ENCODE measurements at regions not wholly inside any gene's neighbourhood (a gene's known extent, or its start where the extent isn't known, plus 50 kb on each side); places are given as distances from the start of the nearest gene placed in this dataset.
"Not testable (repeated sequence)": the region's sequence is repeated elsewhere in the genome, so short reads cannot be mapped to it uniquely, and the experiment has no call there.

GRCh38 chr17:52938623-52939230 is 780.2 kb upstream of the CA10 start:
- DNase-seq (ENCODE audit: low read depth in 1 of 2, low spot score in 1 of 2) = no peak

- DNase-seq (ENCODE audit: low read depth in 1 of 2, low spot score in 1 of 2) = no peak
These were observed 772.1 kb upstream of the CA10 start for GRCh38 chr17:52930581-52930980.

DNA sequence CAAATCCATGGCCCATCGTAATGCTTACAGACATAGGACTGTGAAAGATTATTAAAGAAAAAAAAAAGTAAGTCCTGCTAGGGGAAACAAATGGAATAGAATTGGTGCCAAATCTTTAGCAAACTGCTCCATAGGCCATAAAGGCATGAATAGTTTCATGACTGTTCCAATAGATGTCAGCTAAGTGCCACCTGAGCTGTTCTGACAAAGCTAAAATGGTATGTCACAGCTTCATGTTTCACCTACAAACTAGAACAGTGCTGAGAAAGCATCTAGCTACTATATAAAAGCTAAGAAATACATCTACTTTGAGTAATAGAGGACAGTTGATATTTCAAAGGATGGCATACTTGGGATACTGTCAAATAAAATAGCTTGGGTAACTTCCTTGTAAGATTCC is 771.6 kb upstream of the CA10 start:
- no peak for DNase-seq (ENCODE audit: low read depth in 1 of 2, low spot score in 1 of 2)

DNA sequence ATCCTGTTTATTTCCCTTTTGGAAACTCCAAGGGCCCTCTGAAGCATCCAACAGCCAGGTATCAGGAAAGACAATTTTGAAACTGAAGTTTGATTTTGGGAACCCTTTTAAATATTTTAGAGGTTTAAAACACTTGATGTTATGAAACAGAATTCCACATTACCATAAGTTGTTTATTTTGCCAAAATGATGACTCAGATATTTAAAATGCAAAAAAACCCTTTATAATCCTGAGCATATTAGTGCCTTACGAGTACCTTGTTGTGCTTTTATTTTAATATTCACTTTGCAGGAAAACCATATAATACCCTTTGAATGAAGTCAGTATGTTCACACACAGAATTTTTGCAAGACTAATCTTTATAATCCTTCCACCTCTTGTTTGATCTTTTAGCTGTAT is 765.1 kb upstream of the CA10 start:
- no peak for DNase-seq (ENCODE audit: low read depth in 1 of 2, low spot score in 1 of 2)

DNA sequence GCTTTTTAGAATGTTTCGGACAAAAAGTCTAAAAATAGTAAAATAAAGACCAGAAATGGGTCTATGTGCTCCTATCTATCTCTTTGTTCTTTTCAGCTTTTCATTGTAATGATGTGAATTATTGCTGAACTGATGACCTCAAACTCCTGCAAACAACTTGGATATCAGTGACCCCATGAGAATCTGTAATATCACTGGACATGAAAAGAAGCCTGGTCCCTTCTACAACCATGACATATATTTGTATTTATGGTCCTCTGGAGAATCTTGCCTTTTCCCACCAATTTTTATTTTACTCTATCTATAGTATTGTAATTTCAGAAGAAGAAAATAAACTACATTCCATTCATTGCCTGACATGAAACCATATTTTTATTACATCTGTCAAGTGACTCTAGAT is 740.7 kb upstream of the CA10 start:
- DNase-seq (ENCODE audit: low read depth in 1 of 2, low spot score in 1 of 2) = no peak

DNA sequence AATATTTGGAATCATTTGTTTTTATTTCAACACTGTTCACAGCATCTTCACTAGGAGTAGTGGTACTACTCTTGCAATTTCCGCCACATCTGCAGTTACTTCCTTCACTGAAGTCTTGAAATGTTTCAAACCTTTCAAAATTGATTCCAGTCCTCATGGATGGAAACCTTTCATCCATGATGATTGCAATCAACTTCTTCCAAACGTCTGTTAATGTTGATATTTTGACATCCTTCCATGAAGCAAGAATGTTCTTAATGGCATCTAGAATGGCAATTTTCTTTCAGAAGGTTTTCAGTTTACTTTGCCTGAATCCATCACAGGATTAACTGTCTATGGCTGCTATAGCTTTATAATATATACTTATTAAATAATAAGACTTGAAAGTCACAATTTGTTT is 736.8 kb upstream of the CA10 start:
- DNase-seq (ENCODE audit: low read depth in 1 of 2, low spot score in 1 of 2) = no peak

DNA sequence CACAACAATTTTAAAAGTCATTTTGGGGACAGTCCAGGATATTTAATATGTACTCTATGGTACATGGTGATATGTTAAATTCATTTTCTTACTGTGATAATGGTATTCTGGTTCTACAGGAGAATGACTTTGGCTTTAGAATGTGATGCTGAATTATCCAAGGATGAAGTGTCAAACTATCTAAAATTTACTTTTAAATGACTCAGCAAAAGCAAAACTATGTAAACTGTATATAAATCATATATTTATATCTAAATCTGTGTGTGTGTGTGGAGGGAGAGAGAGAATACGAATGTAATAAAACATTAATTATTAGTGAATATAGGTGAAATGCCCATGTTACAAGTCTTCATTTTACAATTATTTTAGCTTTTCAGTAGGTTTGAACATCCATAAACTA is 733.8 kb upstream of the CA10 start:
- no peak for DNase-seq (ENCODE audit: low read depth in 1 of 2, low spot score in 1 of 2)

DNA sequence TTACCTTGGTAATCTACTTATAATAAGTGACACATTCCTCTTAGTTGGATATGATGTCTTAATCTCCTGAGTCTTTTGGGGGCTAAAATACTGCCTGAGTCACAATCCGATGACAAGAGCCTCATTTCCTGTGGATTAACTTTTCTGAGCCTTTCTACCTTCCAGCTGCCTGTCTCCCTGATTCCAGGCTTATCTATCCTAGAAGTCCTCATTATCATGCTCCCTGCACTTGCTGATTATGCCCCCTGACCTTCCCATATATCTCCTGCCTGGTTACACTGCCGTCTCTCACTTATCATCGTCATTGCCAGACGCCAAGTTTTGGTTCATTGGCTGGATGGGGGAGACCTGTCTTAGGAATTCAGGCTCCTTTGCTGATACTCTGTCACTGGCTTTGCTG is 727.4 kb upstream of the CA10 start:
- DNase-seq (ENCODE audit: low read depth in 1 of 2, low spot score in 1 of 2) = no peak

DNA sequence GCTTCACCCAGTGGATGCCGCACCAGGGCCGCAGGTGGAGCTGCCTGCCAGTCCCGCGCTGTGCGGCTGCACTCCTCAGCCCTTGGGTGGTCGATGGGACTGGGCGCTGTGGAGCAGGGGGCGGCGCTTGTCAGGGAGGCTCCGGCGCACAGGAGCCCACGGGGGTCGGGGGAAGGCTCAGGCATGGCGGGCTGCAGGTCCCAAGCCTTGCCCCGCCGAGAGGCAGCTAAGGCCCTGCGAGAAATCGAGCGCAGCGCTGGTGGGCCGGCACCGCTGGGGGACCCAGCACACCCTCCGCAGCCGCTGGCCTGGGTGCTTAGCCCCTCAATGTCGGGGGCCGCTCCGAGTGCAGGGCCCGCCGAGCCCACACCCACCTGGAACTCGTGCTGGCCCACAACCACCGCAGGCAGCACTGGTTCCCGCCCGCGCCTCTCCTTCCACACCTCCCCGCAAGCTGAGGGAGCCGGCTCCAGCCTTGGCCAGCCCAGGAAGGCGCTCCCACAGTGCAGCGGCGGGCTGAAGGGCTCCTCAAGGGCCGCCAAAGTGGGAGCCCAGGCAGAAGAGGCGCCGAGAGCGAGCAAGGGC is 725.5 kb upstream of the CA10 start:
- not testable (repeated sequence) for DNase-seq (ENCODE audit: low read depth in 1 of 2, low spot score in 1 of 2)

DNA sequence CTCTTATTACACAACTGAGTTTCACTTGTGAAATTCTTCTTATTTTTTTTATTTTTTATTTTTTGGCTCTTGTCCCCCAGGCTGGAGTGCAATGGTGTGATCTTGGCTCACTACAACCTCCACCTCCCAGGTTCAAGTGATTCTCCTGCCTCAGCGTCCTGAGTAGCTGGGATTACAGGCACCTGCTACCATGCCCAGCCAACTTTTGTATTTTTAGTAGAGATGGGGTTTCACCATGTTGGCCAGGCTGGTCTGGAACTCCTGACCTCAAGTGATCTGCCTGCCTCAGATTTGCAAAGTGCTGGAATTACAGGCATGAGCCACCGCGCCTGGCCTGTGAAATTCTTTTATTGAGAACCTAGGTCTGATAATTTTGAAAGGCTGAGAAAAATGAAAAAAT is 688.3 kb upstream of the CA10 start:
- DNase-seq (ENCODE audit: low read depth in 1 of 2, low spot score in 1 of 2) = not testable (repeated sequence)

DNA sequence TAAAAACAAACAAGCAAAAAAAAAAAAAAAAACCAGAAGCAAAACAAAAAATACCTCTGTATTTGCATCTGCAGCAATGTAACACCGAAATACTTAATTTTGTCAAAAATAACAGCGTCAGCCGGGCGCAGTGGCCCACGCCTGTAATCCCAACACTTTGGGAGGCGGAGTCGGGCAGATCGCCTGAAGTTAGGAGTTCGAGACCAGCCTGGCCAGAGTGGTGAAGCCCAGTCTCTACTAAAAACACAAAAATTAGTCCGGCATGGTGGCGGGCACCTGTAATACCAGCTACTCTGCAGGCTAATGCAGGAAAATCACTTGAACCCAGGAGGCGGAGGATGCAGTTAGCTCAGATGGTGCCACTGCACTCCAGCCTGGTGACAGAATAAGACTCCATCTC is 683.5 kb upstream of the CA10 start:
- no peak for DNase-seq (ENCODE audit: low read depth in 1 of 2, low spot score in 1 of 2)

DNA sequence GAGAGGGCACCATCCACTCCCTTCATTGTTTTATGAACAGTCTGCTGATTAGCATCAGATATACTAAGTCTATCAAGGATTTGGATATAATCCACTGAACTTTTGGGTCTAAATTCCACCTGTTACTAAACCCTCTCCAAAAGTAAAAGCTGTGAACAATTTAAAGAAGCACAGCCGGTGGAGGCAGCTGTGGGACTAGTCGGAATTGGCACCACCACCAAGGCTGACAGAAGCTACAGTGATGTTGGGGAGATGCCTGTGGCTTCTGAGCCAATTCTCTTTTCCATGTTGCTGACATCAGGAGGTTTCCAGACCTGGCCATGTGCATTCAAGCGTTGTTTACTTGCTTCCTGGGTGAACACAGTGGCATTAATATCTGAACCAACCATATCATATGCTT is 679.0 kb upstream of the CA10 start:
- no peak for DNase-seq (ENCODE audit: low read depth in 1 of 2, low spot score in 1 of 2)

DNA sequence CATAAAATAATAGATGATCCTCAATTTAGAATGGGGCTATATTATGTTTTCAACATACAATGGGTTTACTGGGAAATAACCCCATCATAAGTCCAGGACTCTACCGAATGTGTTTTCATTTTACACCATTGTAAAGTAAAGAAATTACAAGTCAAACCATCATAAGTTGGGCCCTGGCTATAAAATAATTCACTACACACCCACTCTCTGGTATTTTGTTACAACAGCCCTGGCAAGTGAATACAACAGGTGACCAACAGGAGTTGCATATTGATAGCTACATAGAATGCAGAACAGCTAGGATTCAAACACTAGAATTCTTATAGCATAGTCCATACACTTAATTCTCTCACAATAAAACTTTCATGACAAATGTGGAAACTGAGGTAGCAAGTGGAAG is 673.0 kb upstream of the CA10 start:
- no peak for DNase-seq (ENCODE audit: low read depth in 1 of 2, low spot score in 1 of 2)

DNA sequence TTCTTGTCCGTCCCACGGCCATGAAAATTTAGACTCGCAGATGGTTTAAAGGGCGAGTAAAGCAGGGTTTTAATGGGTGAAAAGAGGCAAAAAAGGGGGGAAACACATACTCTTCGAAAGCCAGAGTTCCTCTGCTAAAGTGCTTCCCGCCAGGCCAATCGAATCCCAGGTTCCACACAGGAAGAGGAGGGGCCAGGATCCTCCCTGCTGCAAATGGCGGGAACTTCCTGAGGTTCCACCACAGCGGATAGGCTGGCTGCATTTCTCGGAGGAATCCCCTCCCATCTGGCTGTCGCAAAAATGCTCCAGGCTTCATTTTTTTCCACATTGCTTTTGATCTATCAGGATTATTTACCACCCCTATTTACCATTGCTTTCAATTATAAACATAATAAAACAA is 670.1 kb upstream of the CA10 start:
- no peak for DNase-seq (ENCODE audit: low read depth in 1 of 2, low spot score in 1 of 2)

DNA sequence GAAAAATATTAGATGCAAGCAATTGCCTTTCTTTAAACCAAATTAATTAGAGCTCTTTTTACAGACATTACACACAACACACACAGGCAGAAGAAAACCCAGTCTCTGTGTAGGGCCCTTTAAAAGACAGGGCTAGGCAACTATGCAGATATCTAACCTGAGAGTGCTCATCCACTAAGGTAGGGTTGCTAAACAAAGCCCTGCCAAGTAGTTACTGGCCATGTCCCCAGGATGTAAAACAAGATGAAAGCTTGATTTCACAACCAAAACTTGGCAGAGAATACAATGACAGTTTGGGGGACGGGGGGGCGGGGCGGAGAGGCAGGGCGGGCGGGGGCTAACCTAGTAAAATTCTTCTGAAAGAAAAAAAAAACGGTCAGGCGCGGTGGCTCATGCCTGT is 669.0 kb upstream of the CA10 start:
- no peak for DNase-seq (ENCODE audit: low read depth in 1 of 2, low spot score in 1 of 2)

DNA sequence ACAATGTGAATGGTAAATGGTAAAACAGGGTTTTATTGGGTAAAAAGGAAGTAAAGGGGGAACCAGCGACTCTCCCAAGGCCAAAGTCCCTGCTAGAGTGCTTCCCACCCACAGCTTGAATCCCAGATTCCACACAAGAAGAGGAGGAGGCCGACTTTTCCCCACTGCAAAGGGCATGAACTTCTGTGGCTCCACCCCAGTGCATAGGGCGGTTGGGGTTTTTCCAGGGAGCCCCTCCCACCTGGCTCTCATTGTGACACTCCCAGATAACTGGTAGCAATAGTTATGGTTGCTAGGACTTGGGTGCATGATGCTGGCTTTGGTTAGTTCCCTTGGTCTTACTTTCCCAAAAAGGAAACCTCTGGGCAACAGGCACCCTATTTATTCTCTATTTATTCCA is 666.0 kb upstream of the CA10 start:
- DNase-seq (ENCODE audit: low read depth in 1 of 2, low spot score in 1 of 2) = no peak

DNA sequence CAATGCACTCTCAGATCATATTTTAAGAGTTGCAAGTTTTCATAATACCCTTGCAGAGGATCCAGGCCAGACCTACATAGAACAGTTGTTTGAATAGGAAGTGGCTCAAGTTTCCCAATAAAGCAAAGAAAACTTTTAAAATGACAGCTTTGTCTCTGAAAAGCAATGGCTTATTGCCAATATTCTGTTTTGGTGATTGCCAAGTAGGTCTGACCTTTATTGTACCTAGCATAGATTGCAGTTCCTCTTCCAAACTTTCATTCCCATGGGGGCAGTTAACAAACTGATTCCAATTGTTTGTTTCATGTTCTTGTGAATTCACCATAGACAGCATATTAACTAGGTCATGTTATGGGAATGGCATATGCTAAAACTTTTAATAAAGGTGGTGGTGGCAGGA is 664.6 kb upstream of the CA10 start:
- no peak for DNase-seq (ENCODE audit: low read depth in 1 of 2, low spot score in 1 of 2)

GRCh38 chr17:52790359-52790955 is 631.9 kb upstream of the CA10 start:
- DNase-seq (ENCODE audit: low read depth in 1 of 2, low spot score in 1 of 2) = no peak

GRCh38 chr17:52789829-52790228 is 631.3 kb upstream of the CA10 start:
- no peak for DNase-seq (ENCODE audit: low read depth in 1 of 2, low spot score in 1 of 2)

GRCh38 chr17:52776234-52776633 is 617.7 kb upstream of the CA10 start:
- no peak for DNase-seq (ENCODE audit: low read depth in 1 of 2, low spot score in 1 of 2)

- DNase-seq (ENCODE audit: low read depth in 1 of 2, low spot score in 1 of 2) = no peak
These were observed 604.3 kb upstream of the CA10 start for GRCh38 chr17:52762794-52763167.

DNA sequence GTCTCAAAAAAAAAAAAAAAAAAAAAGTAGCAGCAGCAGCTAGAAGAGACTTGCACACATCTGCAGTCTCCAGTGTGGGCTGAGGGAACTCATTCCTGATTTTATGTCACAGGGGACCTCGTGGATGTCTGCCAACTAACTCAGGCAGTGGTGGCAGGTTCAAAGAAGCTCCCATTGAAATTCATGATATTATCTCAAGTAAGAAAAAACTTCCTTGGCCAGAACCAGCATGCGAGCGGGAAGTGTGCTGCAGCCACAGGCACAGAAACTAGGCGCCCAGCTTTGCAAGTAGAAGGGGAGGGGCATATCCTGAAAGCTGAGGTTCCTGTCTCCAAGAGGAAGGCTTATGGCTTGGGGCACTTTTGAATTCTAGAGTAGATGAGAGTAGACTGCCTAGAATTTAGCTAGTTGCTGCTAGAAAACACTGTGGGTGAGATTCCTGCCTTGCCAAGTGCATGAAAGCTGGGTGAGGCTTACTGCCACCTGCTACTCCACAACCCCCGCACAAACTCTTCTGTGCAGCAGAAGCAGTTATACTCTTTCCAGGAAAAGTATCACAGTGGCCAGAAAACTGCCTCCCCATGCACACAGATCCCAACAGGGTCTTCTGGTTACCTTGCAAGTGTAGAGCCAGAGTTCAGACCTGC is 603.8 kb upstream of the CA10 start:
- DNase-seq (ENCODE audit: low read depth in 1 of 2, low spot score in 1 of 2) = no peak

DNA sequence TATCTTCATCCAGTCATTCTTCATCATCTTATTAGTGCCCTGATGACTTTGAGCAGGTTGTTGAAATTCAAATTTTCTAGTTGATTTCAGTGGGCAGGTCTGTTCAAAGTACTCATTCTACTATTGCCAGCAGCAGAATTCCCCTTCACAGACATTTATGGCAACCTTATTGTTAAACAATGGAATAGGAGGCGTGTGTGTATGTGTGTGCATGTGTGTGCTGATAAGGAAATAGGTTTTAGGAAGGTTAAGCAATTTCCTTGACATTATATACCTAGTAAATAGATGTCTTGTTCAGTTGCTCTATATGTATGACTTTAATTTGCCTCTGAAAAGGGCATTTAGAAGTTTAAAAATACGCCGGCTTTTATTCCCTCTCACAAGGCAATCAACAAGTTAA is 601.4 kb upstream of the CA10 start:
- DNase-seq (ENCODE audit: low read depth in 1 of 2, low spot score in 1 of 2) = no peak

Measured in activated CD4-positive, alpha-beta T cell treated with anti-CD3 and anti-CD28 coated beads, Interleukin-2, amount 50 U/mL, for 24 hours (primary cell).